NT2/D1 (cell line): ENCODE measurements at regions not wholly inside any gene's neighbourhood (a gene's known extent, or its start where the extent isn't known, plus 50 kb on each side); places are given as distances from the start of the nearest gene placed in this dataset.

Source experiments
- SUZ12 ChIP-seq: IDR thresholded peaks from 2 replicates; pipeline ENCODE4 v1.6.1; 2011; ENCODE audit not compliant: insufficient read length, insufficient read depth; ENCODE audit errors: extremely low read depth
- YY1 ChIP-seq: IDR thresholded peaks from 2 replicates; pipeline ENCODE4 v1.6.1; 2011; ENCODE audit not compliant: insufficient read length, insufficient read depth
- ZNF274 ChIP-seq: IDR thresholded peaks from 2 replicates; pipeline ENCODE4 v1.6.1; 2011; ENCODE audit warnings: mild to moderate bottlenecking, low read depth, low read length

DNA sequence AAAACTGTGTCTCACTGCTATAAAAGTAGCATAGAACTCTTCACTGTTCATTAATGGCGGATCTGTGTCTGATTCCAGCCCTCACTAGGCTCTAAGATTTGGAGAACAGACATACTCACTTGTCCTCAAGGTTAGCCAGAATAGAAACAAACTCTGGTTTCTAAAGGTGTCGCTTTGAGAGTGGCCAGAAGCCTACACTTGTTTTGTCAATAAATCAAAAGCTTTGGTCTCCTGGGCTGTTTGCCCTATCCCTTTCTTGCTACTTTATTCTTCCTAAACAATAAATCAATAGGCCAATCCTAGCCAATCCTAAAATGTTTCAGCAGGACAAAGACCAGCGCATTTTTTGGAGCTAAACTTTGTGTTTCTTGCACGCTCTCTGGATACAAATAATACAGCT lies 1064.6 kb upstream of the CHAC2 start:
- TF ChIP-seq YY1: no peak
- TF ChIP-seq ZNF274: no peak
- no peak for TF ChIP-seq SUZ12
